HG03565 (cell line): ENCODE measurements at regions not wholly inside any gene's neighbourhood (a gene's known extent, or its start where the extent isn't known, plus 50 kb on each side); places are given as distances from the start of the nearest gene placed in this dataset.

Experiments
- ATAC-seq: cut with Tn5 transposase; IDR thresholded peaks from one replicate; pipeline ENCODE4 v1.9.1; 2021; ENCODE audit warnings: mild to moderate bottlenecking, moderate library complexity; ENCODE audit not compliant: unreplicated experiment

GRCh38 chr11:27195837-27196202 is 155.2 kb downstream of the BBOX1 start:
- ATAC-seq = no peak

GRCh38 chr11:27194976-27195375 is 154.4 kb downstream of the BBOX1 start:
- ATAC-seq = no peak

DNA sequence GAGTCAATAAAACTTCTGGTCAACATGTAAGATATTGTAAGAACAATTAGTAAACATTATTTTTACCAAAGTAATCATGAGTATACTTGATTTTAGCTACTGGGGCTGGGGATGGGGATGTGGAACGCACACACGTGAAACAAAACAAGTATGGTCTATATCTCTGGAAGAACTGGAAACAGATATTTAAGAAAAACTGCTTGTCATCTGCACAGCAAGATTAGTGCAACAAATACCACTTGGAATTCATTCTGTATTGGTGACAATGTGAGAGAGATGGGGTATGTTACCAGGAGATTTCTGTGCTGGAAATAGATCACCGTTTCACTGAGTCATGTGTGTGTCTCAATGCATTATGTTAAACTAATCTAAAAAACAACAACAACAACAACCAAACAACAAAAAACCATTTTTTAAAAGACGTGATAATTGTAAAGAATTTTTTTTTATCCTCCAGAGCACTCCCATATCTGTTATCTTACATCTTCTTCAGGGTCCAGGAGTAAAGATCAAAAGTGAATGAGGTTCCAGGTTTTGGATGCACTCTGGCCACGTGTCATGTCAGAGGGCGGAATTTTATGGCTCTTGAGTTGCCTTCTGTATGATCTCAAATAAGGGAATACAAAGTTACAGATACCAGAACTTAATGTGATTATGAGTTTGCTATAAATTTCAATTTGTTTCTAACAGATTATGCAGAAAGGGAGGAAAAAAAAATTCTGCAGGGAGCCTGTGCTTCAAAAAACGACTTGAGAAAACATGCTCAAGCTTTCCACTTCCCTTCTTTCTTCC is 153.0 kb downstream of the BBOX1 start:
- ATAC-seq = no peak

GRCh38 chr11:27192184-27192583 is 151.6 kb downstream of the BBOX1 start:
- ATAC-seq = no peak

- no peak for ATAC-seq
These were observed 151.0 kb downstream of the BBOX1 start for GRCh38 chr11:27191639-27192038.

DNA sequence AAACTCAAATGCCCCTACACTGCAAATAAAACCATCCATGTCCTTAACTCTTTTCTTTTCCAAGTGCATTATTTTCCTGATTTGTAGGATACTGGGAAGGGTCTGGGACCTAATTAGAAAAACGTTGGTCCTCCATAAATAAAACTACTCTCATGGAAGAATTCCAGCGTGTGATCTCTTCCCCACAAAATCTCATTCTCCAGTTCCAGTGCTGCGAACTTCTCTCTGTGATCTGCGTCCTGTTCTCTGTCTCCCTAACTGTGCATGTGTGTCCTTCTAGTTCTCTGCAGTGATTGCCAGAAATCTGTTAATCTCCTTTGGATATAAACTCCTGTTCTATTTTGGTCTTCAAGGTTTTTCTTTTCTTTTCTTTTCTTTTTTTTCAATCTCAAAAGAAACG is 148.1 kb downstream of the BBOX1 start:
- ATAC-seq = no peak

GRCh38 chr11:27187848-27188621 is 147.4 kb downstream of the BBOX1 start:
- no peak for ATAC-seq

GRCh38 chr11:27187075-27187847 is 146.6 kb downstream of the BBOX1 start:
- no peak for ATAC-seq

DNA sequence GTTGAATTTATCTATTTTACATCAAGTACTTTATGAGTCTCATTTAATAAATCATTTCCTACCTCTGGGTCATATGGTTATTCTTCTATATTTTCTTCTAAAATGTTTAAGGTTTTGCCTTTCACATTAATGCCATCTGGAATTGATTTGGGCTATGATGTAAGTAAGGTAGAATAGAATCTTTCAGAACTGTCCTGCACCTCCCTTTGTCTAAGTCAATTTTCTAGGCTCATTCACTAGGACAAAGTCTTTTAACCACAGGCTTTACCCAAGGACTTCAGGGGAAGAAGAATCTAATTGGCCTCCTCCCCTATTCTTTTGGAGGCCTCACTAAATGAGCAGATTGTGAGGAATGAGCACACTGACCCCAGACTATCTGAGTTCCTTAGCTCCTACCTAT is 146.0 kb downstream of the BBOX1 start:
- ATAC-seq = no peak

DNA sequence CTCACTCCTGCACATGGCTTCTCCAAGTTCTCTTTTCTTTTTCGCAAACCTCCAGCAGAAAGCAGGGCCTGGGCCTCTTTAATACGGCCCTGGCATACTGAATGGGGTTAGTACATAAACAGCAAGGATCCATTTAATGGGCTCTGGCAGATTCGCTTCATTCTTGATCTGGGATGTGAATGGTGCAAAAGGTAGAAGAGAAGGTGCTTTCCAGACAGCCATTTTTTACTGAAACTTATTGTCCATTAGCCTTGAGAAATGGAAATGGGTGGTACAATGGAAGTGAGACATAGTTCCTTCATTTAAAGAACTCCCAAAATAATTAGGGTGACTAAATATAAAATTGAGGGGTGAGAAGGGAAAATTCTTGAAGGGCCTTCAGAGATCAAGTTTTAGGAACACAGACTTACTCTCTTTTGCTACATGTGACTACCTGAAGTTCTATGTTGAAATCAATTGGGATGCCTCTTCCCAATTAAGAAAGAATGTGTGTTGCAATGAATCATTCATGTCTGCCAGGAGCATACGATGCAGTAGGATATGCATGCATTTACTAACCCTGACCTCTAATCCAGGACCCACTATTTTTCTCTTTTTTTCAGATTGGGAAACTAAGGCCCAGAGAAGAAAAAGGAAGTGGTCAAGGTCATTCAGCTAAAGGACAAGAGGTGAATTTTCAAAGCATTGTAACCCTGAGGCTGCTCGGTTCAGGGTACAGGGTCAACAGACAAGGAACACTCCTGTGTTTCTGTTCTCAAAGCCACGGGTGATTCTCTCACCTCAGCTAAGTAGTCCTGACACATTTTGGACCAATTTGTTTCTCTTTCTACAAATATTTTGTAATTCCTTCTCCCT is 144.1 kb downstream of the BBOX1 start:
- no peak for ATAC-seq

- no peak for ATAC-seq
These were observed 143.2 kb downstream of the BBOX1 start for GRCh38 chr11:27183672-27184457.

- no peak for ATAC-seq
These were observed 138.7 kb downstream of the BBOX1 start for GRCh38 chr11:27179334-27179733.

DNA sequence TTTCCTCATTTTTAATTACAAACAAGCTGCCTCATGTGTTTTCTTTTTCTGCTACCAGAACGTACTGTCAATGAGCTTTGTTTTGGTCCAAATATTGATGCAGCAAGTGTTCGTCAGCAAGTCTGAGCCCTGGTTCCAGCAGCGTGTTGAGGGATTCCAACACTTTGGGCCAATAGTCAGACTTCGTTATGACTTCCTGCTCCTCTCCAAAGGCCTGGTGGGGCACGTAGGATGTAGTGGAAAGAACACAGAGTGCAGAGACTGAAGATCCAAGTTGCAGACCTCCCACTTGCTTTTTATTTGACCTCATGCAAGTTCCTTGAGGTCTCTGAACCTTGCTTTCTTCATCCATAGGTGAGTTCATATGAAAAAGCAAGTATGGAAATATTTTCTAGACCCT is 138.2 kb downstream of the BBOX1 start:
- no peak for ATAC-seq
